ENCODE measurements at regions not wholly inside any gene's neighbourhood (a gene's known extent, or its start where the extent isn't known, plus 50 kb on each side); places are given as distances from the start of the nearest gene placed in this dataset.

DNA sequence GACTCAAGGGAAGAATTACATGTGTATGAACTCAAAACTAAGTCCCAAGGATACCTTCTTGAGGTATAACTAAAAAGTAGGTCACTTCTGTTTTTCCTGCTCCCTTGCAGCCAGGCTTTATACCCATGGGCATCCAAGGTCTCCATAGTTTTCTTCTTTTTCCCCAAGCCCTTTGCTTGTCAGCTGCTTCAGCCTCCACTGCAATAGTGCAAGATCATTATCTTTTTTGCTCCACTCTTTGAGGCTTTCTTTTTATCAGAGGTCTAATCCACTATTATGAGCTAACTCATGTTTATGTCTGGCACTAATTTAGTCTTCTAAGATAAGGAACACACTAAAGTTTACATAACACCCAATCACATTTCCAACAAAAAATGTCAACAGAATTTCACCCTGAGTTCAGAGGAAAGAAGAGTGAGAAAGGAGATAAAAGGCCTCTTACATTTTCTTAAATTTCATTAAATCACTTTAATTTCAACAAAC is 121.2 kb upstream of the LSAMP start:
- no peaks in the 10 kb centered on the region for H3K36me3 ChIP-seq (ENCODE audit: control insufficient read depth, insufficient read depth, low read length)
- H3K27me3 ChIP-seq (ENCODE audit: control insufficient read depth, insufficient read depth, low read length) = no peaks in the 10 kb centered on the region
- TF ChIP-seq, protein P1, sequence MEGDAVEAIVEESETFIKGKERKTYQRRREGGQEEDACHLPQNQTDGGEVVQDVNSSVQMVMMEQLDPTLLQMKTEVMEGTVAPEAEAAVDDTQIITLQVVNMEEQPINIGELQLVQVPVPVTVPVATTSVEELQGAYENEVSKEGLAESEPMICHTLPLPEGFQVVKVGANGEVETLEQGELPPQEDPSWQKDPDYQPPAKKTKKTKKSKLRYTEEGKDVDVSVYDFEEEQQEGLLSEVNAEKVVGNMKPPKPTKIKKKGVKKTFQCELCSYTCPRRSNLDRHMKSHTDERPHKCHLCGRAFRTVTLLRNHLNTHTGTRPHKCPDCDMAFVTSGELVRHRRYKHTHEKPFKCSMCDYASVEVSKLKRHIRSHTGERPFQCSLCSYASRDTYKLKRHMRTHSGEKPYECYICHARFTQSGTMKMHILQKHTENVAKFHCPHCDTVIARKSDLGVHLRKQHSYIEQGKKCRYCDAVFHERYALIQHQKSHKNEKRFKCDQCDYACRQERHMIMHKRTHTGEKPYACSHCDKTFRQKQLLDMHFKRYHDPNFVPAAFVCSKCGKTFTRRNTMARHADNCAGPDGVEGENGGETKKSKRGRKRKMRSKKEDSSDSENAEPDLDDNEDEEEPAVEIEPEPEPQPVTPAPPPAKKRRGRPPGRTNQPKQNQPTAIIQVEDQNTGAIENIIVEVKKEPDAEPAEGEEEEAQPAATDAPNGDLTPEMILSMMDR (IDR thresholded peaks at IDR 0.05; ENCODE audit: insufficient read depth, low read depth, low read length) = no peak
- POLR2A ChIA-PET = no interaction called here
- no peak overlapping the region for H3K4me3 ChIP-seq (ENCODE audit: low read depth, low read length)
- DNase-seq (ENCODE audit: low read depth) = no peak
- CTCF ChIA-PET = no interaction called here

DNA sequence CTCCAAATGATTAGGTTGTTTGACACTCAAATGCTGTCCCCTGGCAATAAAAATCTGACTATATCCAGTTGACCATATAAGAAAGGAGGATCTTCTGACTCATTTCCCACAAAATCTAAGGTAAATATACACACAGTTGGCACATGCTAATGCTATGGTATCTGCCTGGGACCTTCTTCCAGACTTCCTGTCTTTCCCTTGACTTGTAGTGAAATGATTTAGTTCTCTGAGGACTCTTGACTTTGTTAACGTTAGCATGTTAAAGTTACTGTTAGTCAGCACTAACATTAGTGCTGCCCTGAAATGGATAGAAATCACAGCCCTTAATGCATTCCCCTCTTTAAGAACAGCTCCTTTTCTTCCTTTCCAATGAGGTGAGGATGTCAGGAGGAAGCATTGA is 124.3 kb upstream of the LSAMP start:
- CTCF ChIA-PET = no interaction called here
- H3K27me3 ChIP-seq (ENCODE audit: control insufficient read depth, insufficient read depth, low read length) = no peaks in the 10 kb centered on the region
- DNase-seq (ENCODE audit: low read depth) = no peak
- POLR2A ChIA-PET = no interaction called here
- no peaks in the 10 kb centered on the region for H3K36me3 ChIP-seq (ENCODE audit: control insufficient read depth, insufficient read depth, low read length)
- no peak overlapping the region for H3K4me3 ChIP-seq (ENCODE audit: low read depth, low read length)
- TF ChIP-seq, protein P1 (IDR thresholded peaks at IDR 0.05; ENCODE audit: insufficient read depth, low read depth, low read length) = no peak

DNA sequence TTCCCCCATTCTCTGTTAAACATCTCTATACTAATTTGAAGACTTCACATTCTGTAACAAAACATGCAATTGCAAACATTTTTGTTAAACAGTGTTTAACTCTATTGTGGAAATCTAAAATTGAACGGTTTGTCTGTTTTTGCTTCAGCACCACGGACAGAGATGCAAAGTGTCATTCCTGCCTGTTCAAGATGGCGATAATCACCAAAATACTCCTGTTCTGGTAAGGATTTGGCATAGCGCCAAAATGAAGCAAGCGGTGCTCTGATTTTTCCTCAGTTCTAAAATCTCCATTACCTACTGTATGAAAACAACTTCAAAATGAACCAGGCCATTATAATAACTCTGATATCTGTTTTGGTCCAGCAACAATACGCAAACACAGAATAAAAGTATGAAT is 129.7 kb upstream of the TUSC7 start:
- ChIA-PET CTCF (interaction anchor here (0.7 kb wide), 1 partner anchor 108 kb away, joined by 3 read pairs; no protein-coding TSS in a partner anchor), POLR2A (no interaction called here)
- Histone ChIP-seq H3K36me3 (ENCODE audit: control insufficient read depth, insufficient read depth, low read length) (no peaks in the 10 kb centered on the region), H3K4me3 (ENCODE audit: low read depth, low read length) (no peak overlapping the region), H3K27me3 (ENCODE audit: control insufficient read depth, insufficient read depth, low read length) (no peaks in the 10 kb centered on the region)
- TF ChIP-seq, protein P1 (IDR thresholded peaks at IDR 0.05; ENCODE audit: insufficient read depth, low read depth, low read length) = no peak
- no peak for DNase-seq (ENCODE audit: low read depth)

DNA sequence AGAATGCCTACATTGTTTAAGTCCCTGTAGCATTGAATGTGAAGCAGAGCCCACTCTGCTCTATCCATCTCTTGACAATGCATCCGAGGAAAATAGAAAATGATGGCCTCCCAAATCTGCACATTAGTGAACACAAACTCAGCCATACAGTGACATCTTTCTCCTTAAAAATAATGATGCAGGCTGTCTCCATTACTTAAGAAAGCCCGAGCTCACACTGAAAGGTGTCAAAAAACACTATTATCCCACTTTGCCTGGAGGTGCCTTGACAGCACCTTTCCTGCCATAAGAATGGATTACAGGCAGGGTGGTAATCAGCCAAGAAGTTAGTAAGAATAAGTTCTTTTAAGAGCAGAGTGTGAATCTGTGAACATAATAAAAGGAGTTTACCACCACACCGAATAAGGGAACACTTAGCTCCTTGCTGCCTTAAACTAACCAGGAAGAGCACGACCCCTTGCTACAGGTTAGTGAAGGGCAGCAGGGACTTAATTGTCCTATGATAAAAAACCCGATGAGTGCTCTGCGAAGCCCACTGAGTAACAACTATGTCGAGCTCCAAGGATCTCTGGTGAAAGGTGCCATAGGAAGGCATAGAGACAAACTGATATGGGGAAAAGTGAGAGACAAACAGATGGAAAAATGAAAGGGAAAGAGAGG is 123.2 kb upstream of the TUSC7 start:
- DNase-seq (ENCODE audit: low read depth) = no peak
- ChIA-PET CTCF (no interaction called here), POLR2A (no interaction called here)
- no peaks in the 10 kb centered on the region for H3K27me3 ChIP-seq (ENCODE audit: control insufficient read depth, insufficient read depth, low read length)
- no peak overlapping the region for H3K4me3 ChIP-seq (ENCODE audit: low read depth, low read length)
- TF ChIP-seq, protein P1 (IDR thresholded peaks at IDR 0.05; ENCODE audit: insufficient read depth, low read depth, low read length) = no peak
- H3K36me3 ChIP-seq (ENCODE audit: control insufficient read depth, insufficient read depth, low read length) = no peaks in the 10 kb centered on the region

DNA sequence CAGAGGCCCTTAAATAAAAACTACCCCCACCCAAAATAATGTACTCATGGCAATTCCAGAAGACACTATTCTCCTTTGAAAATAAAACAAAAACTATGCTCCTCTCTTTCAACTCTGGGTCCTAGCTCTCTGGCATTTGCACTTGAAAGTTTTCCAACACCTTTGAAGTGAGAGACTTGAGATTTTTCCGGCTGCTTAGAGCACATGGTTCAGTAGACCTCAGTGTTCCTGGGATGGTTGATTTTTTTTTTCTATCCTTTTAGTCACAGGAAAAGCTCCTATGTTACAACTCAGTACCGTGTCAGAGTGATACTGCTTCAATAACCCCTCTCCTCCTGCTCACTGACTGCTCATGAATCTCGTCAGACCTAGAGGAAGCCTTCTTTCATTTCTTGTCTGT is 118.3 kb upstream of the TUSC7 start:
- Histone ChIP-seq H3K36me3 (ENCODE audit: control insufficient read depth, insufficient read depth, low read length) (no peaks in the 10 kb centered on the region), H3K27me3 (ENCODE audit: control insufficient read depth, insufficient read depth, low read length) (no peaks in the 10 kb centered on the region), H3K4me3 (ENCODE audit: low read depth, low read length) (no peak overlapping the region)
- TF ChIP-seq, protein P1 (IDR thresholded peaks at IDR 0.05; ENCODE audit: insufficient read depth, low read depth, low read length) = no peak
- CTCF ChIA-PET = no interaction called here
- no peak for DNase-seq (ENCODE audit: low read depth)
- POLR2A ChIA-PET = no interaction called here

Data from BJ (cell line).